ENCODE measurements at regions not wholly inside any gene's neighbourhood (a gene's known extent, or its start where the extent isn't known, plus 50 kb on each side); places are given as distances from the start of the nearest gene placed in this dataset.

GRCh38 chr15:36218322-36218721 lies 361.1 kb upstream of the CDIN1 start:
- Mint-ChIP-seq H3K9me3 (no peaks in the 10 kb centered on the region), H3K27me3 (no peaks in the 10 kb centered on the region), H3K4me3 (no peak overlapping the region), H3K36me3 (ENCODE audit: low read depth) (no peaks in the 10 kb centered on the region), H3K27ac (no peak overlapping the region), H3K4me1 (no peaks in the 10 kb centered on the region)
- DNase-seq (no peak), ATAC-seq (no peak)

DNA sequence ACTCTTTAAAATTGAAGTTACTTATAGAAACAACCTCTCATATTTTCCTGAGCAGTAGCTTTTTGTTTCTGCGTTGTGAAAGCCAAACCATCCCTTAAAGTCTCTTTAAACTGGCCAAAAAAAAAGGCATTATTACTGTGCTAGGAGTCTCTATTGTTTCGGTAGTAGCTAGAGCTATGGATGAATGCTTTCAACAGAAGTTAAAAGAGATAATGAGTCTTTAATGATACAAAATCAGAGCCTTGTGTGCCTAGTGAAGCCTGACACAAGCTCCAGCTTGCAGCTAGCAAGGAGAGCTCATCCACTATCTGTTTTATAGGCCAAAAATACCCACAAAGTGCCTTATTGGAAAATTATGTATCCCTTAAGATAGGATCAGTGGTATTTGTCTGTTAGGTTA lies 360.4 kb upstream of the CDIN1 start:
- H3K4me1 Mint-ChIP-seq = no peaks in the 10 kb centered on the region
- DNase-seq (no peak), ATAC-seq (no peak)
- no peaks in the 10 kb centered on the region for H3K9me3 Mint-ChIP-seq
- no peak overlapping the region for H3K4me3 Mint-ChIP-seq
- H3K27me3 Mint-ChIP-seq = no peaks in the 10 kb centered on the region
- no peak overlapping the region for H3K27ac Mint-ChIP-seq
- H3K36me3 Mint-ChIP-seq (ENCODE audit: low read depth) = no peaks in the 10 kb centered on the region

DNA sequence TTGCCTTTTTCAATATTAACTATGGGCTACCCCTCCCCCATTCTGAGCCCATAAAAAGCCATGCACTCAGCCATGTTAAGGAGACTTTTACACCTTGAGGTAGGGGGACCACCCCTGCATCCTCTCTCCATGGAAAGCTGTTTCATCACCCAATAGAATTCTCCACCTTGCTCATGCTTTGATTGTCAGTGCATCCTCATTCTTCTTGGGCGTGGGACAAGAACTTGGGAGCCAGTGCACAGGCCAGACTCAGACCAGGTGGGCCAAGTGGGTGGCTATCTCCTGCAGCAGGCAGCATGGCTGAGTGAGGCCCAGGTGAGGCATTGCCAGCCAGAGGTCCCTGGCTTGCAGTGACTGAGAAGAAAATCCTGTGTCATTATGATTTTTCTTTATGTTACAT lies 357.4 kb upstream of the CDIN1 start:
- ATAC-seq (no peak), DNase-seq (no peak)
- Mint-ChIP-seq H3K4me1 (no peaks in the 10 kb centered on the region), H3K9me3 (no peaks in the 10 kb centered on the region), H3K4me3 (no peak overlapping the region), H3K27ac (no peak overlapping the region), H3K27me3 (no peaks in the 10 kb centered on the region), H3K36me3 (ENCODE audit: low read depth) (no peaks in the 10 kb centered on the region)

- no peaks in the 10 kb centered on the region for H3K36me3 Mint-ChIP-seq (ENCODE audit: low read depth)
- no peak overlapping the region for H3K27ac Mint-ChIP-seq
- no peak overlapping the region for H3K4me3 Mint-ChIP-seq
- ATAC-seq = no peak
- H3K27me3 Mint-ChIP-seq = no peaks in the 10 kb centered on the region
- no peak for DNase-seq
- H3K9me3 Mint-ChIP-seq = peaks cover 13% of the 10 kb centered on the region
- no peaks in the 10 kb centered on the region for H3K4me1 Mint-ChIP-seq
These were observed 348.6 kb upstream of the CDIN1 start for GRCh38 chr15:36230776-36231175.

DNA sequence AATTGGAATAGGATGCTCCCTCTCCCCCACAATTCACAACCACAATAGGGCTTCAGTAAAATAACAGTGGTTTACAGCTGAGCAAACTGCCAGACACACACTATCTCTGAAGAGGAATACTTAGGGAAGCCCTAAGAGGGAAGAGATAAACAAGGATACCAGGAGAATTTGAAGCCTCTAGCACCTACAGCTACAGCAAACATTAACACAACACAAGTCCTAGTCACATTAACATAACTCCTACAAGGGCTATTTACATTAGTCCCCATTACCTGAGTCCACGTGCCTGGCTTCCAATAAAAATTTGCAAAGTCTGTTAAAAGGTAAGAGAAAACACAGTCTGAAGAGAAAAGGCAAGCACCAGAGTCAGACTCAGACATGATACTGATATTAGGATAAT lies 346.9 kb upstream of the CDIN1 start:
- Mint-ChIP-seq H3K36me3 (ENCODE audit: low read depth) (no peaks in the 10 kb centered on the region), H3K27ac (no peak overlapping the region), H3K9me3 (peaks cover 13% of the 10 kb centered on the region), H3K4me1 (no peaks in the 10 kb centered on the region), H3K27me3 (no peaks in the 10 kb centered on the region), H3K4me3 (no peak overlapping the region)
- ATAC-seq = no peak
- DNase-seq = no peak

GRCh38 chr15:36234743-36235142 lies 344.7 kb upstream of the CDIN1 start:
- H3K36me3 Mint-ChIP-seq (ENCODE audit: low read depth) = no peaks in the 10 kb centered on the region
- H3K4me3 Mint-ChIP-seq = no peak overlapping the region
- DNase-seq (no peak), ATAC-seq (no peak)
- peaks cover 13% of the 10 kb centered on the region for H3K9me3 Mint-ChIP-seq
- H3K27me3 Mint-ChIP-seq = no peaks in the 10 kb centered on the region
- H3K27ac Mint-ChIP-seq = no peak overlapping the region
- no peaks in the 10 kb centered on the region for H3K4me1 Mint-ChIP-seq

DNA sequence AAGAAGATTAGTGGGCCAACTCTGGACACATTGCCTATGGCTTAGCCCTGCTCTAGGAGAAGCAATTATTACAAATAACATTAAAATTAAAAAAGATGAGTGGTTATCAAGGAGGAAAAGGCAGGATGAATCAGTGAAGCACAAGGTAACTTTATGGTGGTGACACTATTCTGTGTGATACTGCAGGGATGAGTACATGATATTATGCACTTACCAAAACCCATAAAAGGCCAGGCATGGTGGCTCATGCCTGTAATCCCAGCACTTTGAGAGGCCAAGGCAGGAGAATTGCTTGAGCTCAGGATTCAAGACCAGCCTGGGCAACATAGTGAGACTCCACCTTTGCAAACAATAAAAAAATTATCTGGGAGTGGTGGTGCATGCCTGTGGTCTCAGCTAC lies 344.3 kb upstream of the CDIN1 start:
- Mint-ChIP-seq H3K4me3 (no peak overlapping the region), H3K27me3 (no peaks in the 10 kb centered on the region), H3K36me3 (ENCODE audit: low read depth) (no peaks in the 10 kb centered on the region), H3K27ac (no peak overlapping the region), H3K9me3 (peaks cover 13% of the 10 kb centered on the region), H3K4me1 (no peaks in the 10 kb centered on the region)
- no peak for DNase-seq
- no peak for ATAC-seq

DNA sequence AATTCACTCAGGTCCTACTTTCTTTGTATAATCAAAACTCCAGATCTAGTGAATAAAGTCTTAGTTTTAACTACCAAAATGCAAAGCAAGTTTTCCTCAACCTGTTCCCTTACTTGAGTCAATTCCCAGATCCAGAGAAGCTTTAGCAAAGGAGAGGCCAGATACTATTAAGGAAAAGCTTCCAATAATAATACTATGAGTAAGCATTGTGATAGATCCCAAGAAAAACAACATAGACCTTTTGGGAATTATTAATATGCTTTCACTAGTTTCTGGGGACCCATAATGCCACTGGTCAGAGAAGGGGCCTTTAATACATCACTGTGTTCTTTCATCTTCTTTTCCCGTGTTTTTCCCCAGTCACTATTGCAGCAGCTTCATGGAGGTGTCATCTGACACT lies 339.9 kb upstream of the CDIN1 start:
- Mint-ChIP-seq H3K36me3 (ENCODE audit: low read depth) (no peaks in the 10 kb centered on the region), H3K4me1 (no peaks in the 10 kb centered on the region), H3K27me3 (no peaks in the 10 kb centered on the region), H3K4me3 (no peak overlapping the region), H3K27ac (no peak overlapping the region), H3K9me3 (peaks cover 6% of the 10 kb centered on the region)
- ATAC-seq (no peak), DNase-seq (no peak)

DNA sequence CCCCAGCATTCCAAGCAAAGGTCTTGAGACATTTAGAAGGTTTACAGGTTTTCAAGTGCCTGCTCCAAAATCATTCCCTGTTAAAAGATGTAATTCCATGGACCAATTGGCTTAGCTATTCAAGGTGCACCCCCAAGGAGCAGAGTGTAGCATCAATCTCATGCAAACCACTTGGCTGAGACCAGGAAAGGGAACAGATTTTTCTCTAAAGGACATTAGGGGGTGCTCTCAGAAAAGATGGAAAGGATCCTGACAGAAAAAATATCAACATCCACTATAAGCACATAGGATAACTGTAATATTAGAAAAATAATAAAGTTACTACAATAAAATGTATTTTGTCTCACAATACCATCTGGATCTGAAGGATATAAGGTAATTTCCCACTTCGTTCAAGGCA lies 328.0 kb upstream of the CDIN1 start:
- no peak for ATAC-seq
- H3K27ac Mint-ChIP-seq = no peak overlapping the region
- no peak for DNase-seq
- no peaks in the 10 kb centered on the region for H3K27me3 Mint-ChIP-seq
- peaks cover 5% of the 10 kb centered on the region for H3K9me3 Mint-ChIP-seq
- H3K36me3 Mint-ChIP-seq (ENCODE audit: low read depth) = no peaks in the 10 kb centered on the region
- no peak overlapping the region for H3K4me3 Mint-ChIP-seq
- H3K4me1 Mint-ChIP-seq = no peaks in the 10 kb centered on the region

DNA sequence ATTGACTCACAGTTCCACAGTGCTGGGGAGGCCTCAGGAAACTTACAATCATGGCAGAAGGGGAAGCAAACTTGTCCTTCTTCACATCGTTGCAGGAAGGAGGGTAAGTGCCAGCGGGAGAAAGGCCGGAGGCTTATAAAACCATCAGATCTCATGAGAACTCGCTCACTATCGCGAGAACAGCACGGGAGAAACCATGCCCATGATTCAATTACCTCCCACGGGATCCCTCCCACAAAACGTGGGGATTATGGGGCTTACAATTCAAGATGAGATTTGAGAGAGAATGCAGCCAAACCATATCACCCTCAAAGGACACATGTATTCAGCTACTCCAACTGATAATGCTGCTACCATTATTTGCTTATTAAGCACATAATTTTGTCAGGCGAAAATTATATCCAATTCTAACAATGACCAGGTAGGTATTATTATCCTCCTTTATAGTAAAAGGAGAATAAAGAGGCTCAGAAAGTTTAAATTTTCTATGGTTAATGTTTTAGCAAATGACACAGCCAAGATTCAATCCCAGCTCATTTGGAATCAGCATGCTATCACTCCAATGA lies 327.2 kb upstream of the CDIN1 start:
- no peak for DNase-seq
- H3K4me3 Mint-ChIP-seq = no peak overlapping the region
- no peaks in the 10 kb centered on the region for H3K4me1 Mint-ChIP-seq
- no peak overlapping the region for H3K27ac Mint-ChIP-seq
- ATAC-seq = no peak
- peaks cover 5% of the 10 kb centered on the region for H3K9me3 Mint-ChIP-seq
- H3K36me3 Mint-ChIP-seq (ENCODE audit: low read depth) = no peaks in the 10 kb centered on the region
- no peaks in the 10 kb centered on the region for H3K27me3 Mint-ChIP-seq

- ATAC-seq (no peak), DNase-seq (no peak)
- H3K9me3 Mint-ChIP-seq = peaks cover 5% of the 10 kb centered on the region
- H3K4me1 Mint-ChIP-seq = no peaks in the 10 kb centered on the region
- no peak overlapping the region for H3K4me3 Mint-ChIP-seq
- no peaks in the 10 kb centered on the region for H3K27me3 Mint-ChIP-seq
- H3K27ac Mint-ChIP-seq = no peak overlapping the region
- H3K36me3 Mint-ChIP-seq (ENCODE audit: low read depth) = no peaks in the 10 kb centered on the region
These were observed 325.0 kb upstream of the CDIN1 start for GRCh38 chr15:36254426-36254825.

- Mint-ChIP-seq H3K27me3 (no peaks in the 10 kb centered on the region), H3K9me3 (peaks cover 5% of the 10 kb centered on the region), H3K4me1 (no peaks in the 10 kb centered on the region), H3K4me3 (no peak overlapping the region), H3K36me3 (ENCODE audit: low read depth) (no peaks in the 10 kb centered on the region), H3K27ac (no peak overlapping the region)
- DNase-seq (no peak), ATAC-seq (no peak)
These were observed 323.0 kb upstream of the CDIN1 start for GRCh38 chr15:36256404-36256807.

- no peaks in the 10 kb centered on the region for H3K9me3 Mint-ChIP-seq
- DNase-seq = no peak
- H3K27ac Mint-ChIP-seq = no peak overlapping the region
- no peaks in the 10 kb centered on the region for H3K36me3 Mint-ChIP-seq (ENCODE audit: low read depth)
- no peak for ATAC-seq
- H3K4me1 Mint-ChIP-seq = no peaks in the 10 kb centered on the region
- H3K27me3 Mint-ChIP-seq = peaks cover 3% of the 10 kb centered on the region
- H3K4me3 Mint-ChIP-seq = no peak overlapping the region
These were observed 315.8 kb upstream of the CDIN1 start for GRCh38 chr15:36263666-36264065.

DNA sequence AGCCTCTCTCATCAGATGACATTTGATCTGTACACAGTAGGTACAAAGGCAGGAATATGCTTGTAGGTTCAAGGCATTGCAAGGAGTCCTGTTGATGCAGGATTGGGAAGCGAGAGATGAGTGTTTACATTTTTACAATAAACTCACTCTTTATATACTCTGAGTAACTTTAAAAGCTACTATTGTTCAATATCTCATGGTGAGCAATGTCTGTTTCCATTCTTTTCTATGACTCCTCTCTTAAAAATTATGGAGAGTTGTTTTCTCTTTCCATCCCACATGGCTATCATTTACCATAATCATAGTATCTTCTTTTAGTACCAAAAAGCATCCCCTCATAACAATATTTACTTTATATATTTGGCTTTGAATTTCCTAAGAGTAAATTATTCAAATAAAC lies 314.0 kb upstream of the CDIN1 start:
- H3K36me3 Mint-ChIP-seq (ENCODE audit: low read depth) = no peaks in the 10 kb centered on the region
- no peaks in the 10 kb centered on the region for H3K9me3 Mint-ChIP-seq
- no peaks in the 10 kb centered on the region for H3K4me1 Mint-ChIP-seq
- no peak overlapping the region for H3K27ac Mint-ChIP-seq
- DNase-seq (no peak), ATAC-seq (no peak)
- H3K27me3 Mint-ChIP-seq = peaks cover 3% of the 10 kb centered on the region
- no peak overlapping the region for H3K4me3 Mint-ChIP-seq

DNA sequence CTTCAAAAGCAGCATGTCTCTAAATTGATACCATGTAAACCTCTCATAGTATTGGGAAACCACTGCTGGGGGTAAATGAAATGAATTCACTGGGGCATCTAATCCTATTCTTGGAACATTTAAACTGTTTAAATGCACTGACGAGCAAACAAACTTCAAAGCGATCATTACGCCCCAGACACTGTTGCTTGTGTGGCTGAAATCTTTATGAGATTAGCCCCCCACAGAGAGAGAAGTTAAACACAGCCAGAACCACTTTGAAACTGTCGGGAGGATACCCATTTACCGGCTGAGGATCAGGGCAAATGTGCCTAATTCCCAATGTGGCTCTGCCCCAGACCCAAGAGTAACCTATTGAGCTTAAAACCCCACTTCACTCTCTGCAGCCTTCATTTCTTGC lies 308.4 kb upstream of the CDIN1 start:
- Mint-ChIP-seq H3K27me3 (no peaks in the 10 kb centered on the region), H3K36me3 (ENCODE audit: low read depth) (no peaks in the 10 kb centered on the region), H3K27ac (no peak overlapping the region), H3K9me3 (peaks cover 3% of the 10 kb centered on the region), H3K4me3 (no peak overlapping the region), H3K4me1 (no peaks in the 10 kb centered on the region)
- DNase-seq = no peak
- ATAC-seq = no peak

DNA sequence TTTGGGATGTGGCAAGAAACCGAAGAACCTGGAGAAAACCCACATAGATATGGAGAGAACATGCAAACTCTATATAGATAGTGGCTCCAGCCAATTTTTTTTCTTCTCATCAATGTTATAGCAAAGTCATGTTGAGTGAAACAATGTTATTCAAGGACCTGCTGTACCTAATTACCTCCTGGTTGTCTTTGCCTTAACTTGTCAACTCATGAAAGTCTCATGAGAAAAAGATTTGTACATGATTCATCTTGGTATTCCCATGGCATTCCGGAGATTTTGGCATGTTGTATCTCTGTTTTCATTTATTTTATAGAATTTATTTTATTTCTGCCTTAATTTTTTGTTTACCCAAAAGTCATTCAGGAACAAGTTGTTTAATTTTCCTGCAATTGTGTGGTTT lies 303.8 kb upstream of the CDIN1 start:
- Mint-ChIP-seq H3K27ac (no peak overlapping the region), H3K27me3 (no peaks in the 10 kb centered on the region), H3K9me3 (peaks cover 24% of the 10 kb centered on the region), H3K4me3 (no peak overlapping the region), H3K4me1 (no peaks in the 10 kb centered on the region), H3K36me3 (ENCODE audit: low read depth) (no peaks in the 10 kb centered on the region)
- ATAC-seq (no peak), DNase-seq (no peak)

Data from activated naive CD8-positive, alpha-beta T cell treated with anti-CD3 and anti-CD28 coated beads, Interleukin-2, amount 50 U/mL, for 24 hours (primary cell).